H9 (cell line): ENCODE measurements at regions not wholly inside any gene's neighbourhood (a gene's known extent, or its start where the extent isn't known, plus 50 kb on each side); places are given as distances from the start of the nearest gene placed in this dataset.
"Not testable (repeated sequence)": the region's sequence is repeated elsewhere in the genome, so short reads cannot be mapped to it uniquely, and the experiment has no call there.

ENCODE experiments used
- DNase-seq: peaks from one replicate; pipeline ENCODE4 v3.0.0-alpha.2; 2017
- H2AFZ ChIP-seq: one replicate; pipeline ENCODE4 v1.6.1; 2013; ENCODE audit warnings: mild to moderate bottlenecking, low read length, control low read depth, moderate library complexity
- H2AK5ac ChIP-seq: 2 replicates; pipeline ENCODE4 v1.6.1; 2013; ENCODE audit warnings: low read length, control low read depth, mixed read lengths; ENCODE audit not compliant: insufficient read length
- H2BK120ac ChIP-seq: one replicate; pipeline ENCODE4 v1.6.1; 2013; ENCODE audit warnings: low read depth, mild to moderate bottlenecking, low read length, control low read depth, inconsistent platforms; ENCODE audit not compliant: poor library complexity, severe bottlenecking
- H2BK12ac ChIP-seq: 2 replicates; pipeline ENCODE4 v1.6.1; 2013; ENCODE audit warnings: low read length, control low read depth, mixed read lengths, low read depth; ENCODE audit not compliant: insufficient read length
- H2BK15ac ChIP-seq: 2 replicates; pipeline ENCODE4 v1.6.1; 2013; ENCODE audit warnings: low read depth, low read length, control low read depth
- H2BK20ac ChIP-seq: one replicate; pipeline ENCODE4 v1.6.1; 2013; ENCODE audit warnings: low read depth, mild to moderate bottlenecking, low read length, control low read depth, inconsistent platforms; ENCODE audit not compliant: poor library complexity, severe bottlenecking
- H2BK5ac ChIP-seq: 2 replicates; pipeline ENCODE4 v1.6.1; 2013; ENCODE audit warnings: low read length, control low read depth, mixed read lengths; ENCODE audit not compliant: insufficient read length
- H3K14ac ChIP-seq: 2 replicates; pipeline ENCODE4 v1.6.1; 2013; ENCODE audit warnings: low read length, control low read depth; ENCODE audit not compliant: insufficient read depth
- H3K18ac ChIP-seq: 2 replicates; pipeline ENCODE4 v1.6.1; 2013; ENCODE audit warnings: low read depth, mild to moderate bottlenecking, mixed read lengths, low read length, control low read depth; ENCODE audit not compliant: insufficient read length
- H3K23ac ChIP-seq: 2 replicates; pipeline ENCODE4 v1.6.1; 2013; ENCODE audit warnings: low read length, control low read depth, mixed read lengths, low read depth; ENCODE audit not compliant: insufficient read length
- H3K23me2 ChIP-seq: 2 replicates; pipeline ENCODE4 v1.6.1; 2013; ENCODE audit warnings: low read depth, mild to moderate bottlenecking, mixed read lengths, low read length, control low read depth; ENCODE audit not compliant: insufficient read length, poor library complexity, severe bottlenecking
- H3K27ac ChIP-seq: 2 replicates; pipeline ENCODE4 v1.5.1; 2013; ENCODE audit warnings: low read length, control low read depth, mixed read lengths, low read depth; ENCODE audit not compliant: insufficient read length
- H3K27me3 ChIP-seq: 2 replicates; pipeline ENCODE4 v1.6.1; 2013; ENCODE audit warnings: low read length, control low read depth, inconsistent platforms; ENCODE audit not compliant: insufficient read depth
- H3K4ac ChIP-seq: 2 replicates; pipeline ENCODE4 v1.6.1; 2013; ENCODE audit warnings: low read depth, mild to moderate bottlenecking, control low read depth, inconsistent platforms, low read length, moderate library complexity
- H3K4me1 ChIP-seq: 2 replicates; pipeline ENCODE4 v1.6.1; 2013; ENCODE audit warnings: low read length, control low read depth, inconsistent platforms; ENCODE audit not compliant: insufficient read depth
- H3K4me2 ChIP-seq: 2 replicates; pipeline ENCODE4 v1.6.1; 2013; ENCODE audit warnings: low read length, control low read depth, mixed read lengths; ENCODE audit not compliant: insufficient read length, insufficient read depth
- H3K56ac ChIP-seq: 2 replicates; pipeline ENCODE4 v1.6.1; 2013; ENCODE audit warnings: low read depth, mild to moderate bottlenecking, mixed read lengths, low read length, control low read depth; ENCODE audit not compliant: insufficient read length
- H3K79me1 ChIP-seq: 2 replicates; pipeline ENCODE4 v1.6.1; 2013; ENCODE audit warnings: low read depth, mild to moderate bottlenecking, moderate library complexity, low read length, control low read depth, inconsistent platforms; ENCODE audit not compliant: insufficient read depth, poor library complexity, severe bottlenecking
- H3K79me2 ChIP-seq: 2 replicates; pipeline ENCODE4 v1.6.1; 2013; ENCODE audit warnings: low read length, control low read depth, inconsistent platforms; ENCODE audit not compliant: insufficient read depth
- H3K9ac ChIP-seq: 2 replicates; pipeline ENCODE4 v1.6.1; 2013; ENCODE audit warnings: low read length, control low read depth, mixed read lengths; ENCODE audit not compliant: insufficient read length; ENCODE audit errors: extremely low read depth
- H3K9me3 ChIP-seq: one replicate; pipeline ENCODE4 v1.6.1; 2013; ENCODE audit warnings: low read depth, low read length, inconsistent platforms; ENCODE audit not compliant: control insufficient read depth
- H3T11ph ChIP-seq: one replicate; pipeline ENCODE4 v1.6.1; 2013; ENCODE audit warnings: mild to moderate bottlenecking, low read length, control low read depth, inconsistent platforms
- H4K20me1 ChIP-seq: one replicate; pipeline ENCODE4 v1.6.1; 2013; ENCODE audit not compliant: control insufficient read depth, insufficient read length, insufficient read depth
- H4K5ac ChIP-seq: 2 replicates; pipeline ENCODE4 v1.6.1; 2013; ENCODE audit warnings: low read depth, mild to moderate bottlenecking, mixed read lengths, low read length, control low read depth; ENCODE audit not compliant: insufficient read length
- H4K8ac ChIP-seq: replicated peaks from 2 replicates; pipeline ENCODE4 v1.6.1; 2013; ENCODE audit warnings: low read length, control low read depth, mixed read lengths, low read depth; ENCODE audit not compliant: insufficient read length
- H4K91ac ChIP-seq: 2 replicates; pipeline ENCODE4 v1.6.1; 2013; ENCODE audit warnings: low read depth, mild to moderate bottlenecking, moderate library complexity, mixed read lengths, low read length, control low read depth; ENCODE audit not compliant: insufficient read length
- H3K27ac Mint-ChIP-seq, 3 experiments: 2 replicates in 2 of 3; 3 replicates in 1 of 3; pipeline ENCODE4 v1.8.0; 2020 to 2021; ENCODE audit warnings: mixed read lengths in 3 of 3, mild to moderate bottlenecking in 1 of 3, moderate library complexity in 1 of 3
- H3K27me3 Mint-ChIP-seq: 2 replicates; pipeline ENCODE4 v1.8.0; 2021; ENCODE audit warnings: low read depth, mild to moderate bottlenecking, moderate library complexity, mixed read lengths
- H3K36me3 Mint-ChIP-seq, 3 experiments: 2 replicates in 2 of 3; 3 replicates in 1 of 3; pipeline ENCODE4 v1.8.0; 2020 to 2021; ENCODE audit warnings: low read depth in 3 of 3, mixed read lengths in 3 of 3; ENCODE audit not compliant: insufficient read depth in 1 of 3
- H3K4me1 Mint-ChIP-seq, 2 experiments: 2 replicates each; pipeline ENCODE4 v1.8.0; 2020; ENCODE audit warnings: mixed read lengths in 2 of 2
- H3K4me3 Mint-ChIP-seq, 2 experiments: 2 replicates in 1 of 2; 3 replicates in 1 of 2; pipeline ENCODE4 v1.8.0; 2020 to 2021; ENCODE audit warnings: mild to moderate bottlenecking in 2 of 2, mixed read lengths in 2 of 2, moderate library complexity in 1 of 2
- H3K9me3 Mint-ChIP-seq, 2 experiments: 2 replicates in 1 of 2; 3 replicates in 1 of 2; pipeline ENCODE4 v1.8.0; 2020; ENCODE audit warnings: mild to moderate bottlenecking in 2 of 2, mixed read lengths in 2 of 2, moderate library complexity in 1 of 2
- CTCF ChIP-seq: fragments of 200-600 bp; sonication (generic); conservative IDR thresholded peaks from 3 replicates; pipeline ENCODE4 v1.8.0; 2021; ENCODE audit warnings: antibody characterized with exemption, mild to moderate bottlenecking
- WGBS: extraction: QIAGEN DNeasy Blood & Tissue Kit; methylation state at CpG from one replicate; pipeline ENCODE4 v1.1.7; 2013; ENCODE audit warnings: missing lambda C conversion rate, low lambda C conversion rate, mixed read lengths; ENCODE audit not compliant: insufficient read length; ENCODE audit errors: extremely low coverage; 5-methylcytosine and 5-hydroxymethylcytosine counted together

DNA sequence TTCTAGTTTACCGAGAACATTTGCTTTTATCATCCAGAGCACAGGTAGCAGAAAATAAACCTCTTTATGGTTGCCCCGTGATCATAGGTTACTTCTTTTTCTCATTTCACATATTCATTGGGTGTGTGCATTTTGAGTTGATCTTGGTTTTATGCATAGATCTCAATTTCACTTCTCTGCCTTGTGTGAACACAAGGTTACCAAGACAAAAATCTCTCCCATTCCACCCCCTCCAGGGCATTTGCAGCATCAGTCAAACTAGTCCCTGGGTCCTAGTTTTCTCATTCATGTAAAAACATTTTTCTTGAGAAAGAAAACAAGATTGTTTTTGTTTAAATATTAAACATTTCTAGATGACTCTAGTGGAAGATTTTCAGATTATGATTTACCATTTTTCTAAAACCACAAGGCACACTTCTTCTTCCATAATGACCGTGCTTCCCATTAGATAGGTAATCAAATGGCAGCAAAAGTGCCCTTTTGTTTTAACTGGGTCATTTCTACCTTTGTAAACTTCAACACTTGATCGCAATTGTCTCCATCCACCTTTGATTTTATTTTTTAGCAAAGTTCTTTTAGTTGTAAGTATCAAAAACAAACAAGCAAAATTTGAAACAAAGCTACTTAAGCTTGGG lies 526.6 kb upstream of the CADM1 start:
- H3K4me3 Mint-ChIP-seq: no peak overlapping the region
- no peaks in the 10 kb centered on the region for H3K27me3 ChIP-seq

GRCh38 chr11:116028506-116028905 lies 524.3 kb upstream of the CADM1 start:
- H3K56ac ChIP-seq, H4K5ac ChIP-seq, H2BK5ac ChIP-seq, H2AFZ ChIP-seq, H4K8ac ChIP-seq, H3K9ac ChIP-seq, H3K79me2 ChIP-seq, H3K4me1 ChIP-seq, H3K14ac ChIP-seq, H4K20me1 ChIP-seq, H2BK15ac ChIP-seq, H2AK5ac ChIP-seq, H3T11ph ChIP-seq, H3K27ac ChIP-seq, H3K4me3 Mint-ChIP-seq, H3K4me1 Mint-ChIP-seq, H3K27me3 ChIP-seq, H2BK20ac ChIP-seq, H4K91ac ChIP-seq, H2BK120ac ChIP-seq, H2BK12ac ChIP-seq, H3K4ac ChIP-seq, DNase-seq, H3K23ac ChIP-seq, H3K4me2 ChIP-seq, H3K27ac Mint-ChIP-seq, H3K9me3 ChIP-seq, H3K79me1 ChIP-seq, H3K23me2 ChIP-seq, H3K18ac ChIP-seq: not testable (repeated sequence)
- WGBS: no CpG with 5 or more reads among the region's 1 CpG
- Mint-ChIP-seq H3K27me3 (peaks cover 20% of the 10 kb centered on the region), H3K9me3 (peaks cover 3 to 11% of the 10 kb centered on the region in 2 experiments; a peak in 3 of 5 replicates), H3K36me3 (peaks cover 0 to 12% (median 5%) of the 10 kb centered on the region in 3 experiments; a peak in 4 of 7 replicates)

More for the DNA sequence above, 526.6 kb upstream of the CADM1 start:
- H3K9me3 Mint-ChIP-seq: no peaks in the 10 kb centered on the region
- H3K23ac ChIP-seq: no peak overlapping the region
- H4K5ac ChIP-seq: no peak overlapping the region
- no peaks in the 10 kb centered on the region for H3K79me2 ChIP-seq
- H4K91ac ChIP-seq: no peak overlapping the region
- no peaks in the 10 kb centered on the region for H3K9me3 ChIP-seq
- no peak overlapping the region for H2BK20ac ChIP-seq
- H2BK5ac ChIP-seq: no peak overlapping the region
- no peak for TF ChIP-seq CTCF
- H2BK120ac ChIP-seq: no peak overlapping the region
- no peak overlapping the region for H3K4me2 ChIP-seq
- no peak overlapping the region for H3K27ac ChIP-seq
- H4K20me1 ChIP-seq: no peaks in the 10 kb centered on the region
- no peak overlapping the region for H3K9ac ChIP-seq
- no peak overlapping the region for H3K4ac ChIP-seq
- no peaks in the 10 kb centered on the region for H3K36me3 Mint-ChIP-seq
- no peak overlapping the region for H2AK5ac ChIP-seq
- H3K27me3 Mint-ChIP-seq: peaks cover 25% of the 10 kb centered on the region
- H3K14ac ChIP-seq: no peak overlapping the region
- H3K4me1 Mint-ChIP-seq: peaks cover 16 to 21% of the 10 kb centered on the region in 2 experiments
- H3K27ac Mint-ChIP-seq: no peak overlapping the region
- no peak overlapping the region for H2AFZ ChIP-seq
- H2BK15ac ChIP-seq: no peak overlapping the region
- H2BK12ac ChIP-seq: no peak overlapping the region
- H3K18ac ChIP-seq: no peak overlapping the region
- no CpG with 5 or more reads among the region's 4 CpGs for WGBS
- no peaks in the 10 kb centered on the region; the same call in 1 of the 2 replicates for H3K4me1 ChIP-seq
- no peak overlapping the region for H4K8ac ChIP-seq
- no peak overlapping the region for H3K56ac ChIP-seq
- no peak for DNase-seq
- no peak overlapping the region for H3T11ph ChIP-seq
- H3K79me1 ChIP-seq: no peaks in the 10 kb centered on the region
- H3K23me2 ChIP-seq: no peaks in the 10 kb centered on the region
